HG02870 (cell line): ENCODE measurements at regions not wholly inside any gene's neighbourhood (a gene's known extent, or its start where the extent isn't known, plus 50 kb on each side); places are given as distances from the start of the nearest gene placed in this dataset.

Experiments
- ATAC-seq: cut with Tn5 transposase; IDR thresholded peaks from one replicate; pipeline ENCODE4 v1.9.1; 2021; ENCODE audit warnings: mild to moderate bottlenecking, moderate library complexity; ENCODE audit not compliant: unreplicated experiment

GRCh38 chr14:28707814-28708213 lies 58.8 kb upstream of the FOXG1 start:
- no peak for ATAC-seq

- no peak for ATAC-seq
Measured at GRCh38 chr14:28709571-28710305, 56.8 kb upstream of the FOXG1 start.
